Activated naive CD4-positive, alpha-beta T cell treated with anti-CD3 and anti-CD28 coated beads for 36 hours (primary cell): ENCODE measurements at regions not wholly inside any gene's neighbourhood (a gene's known extent, or its start where the extent isn't known, plus 50 kb on each side); places are given as distances from the start of the nearest gene placed in this dataset.

Experiments used
- CTCF ChIA-PET: fragments of 350-600 bp; sonication (Branson Sonifier 250); formaldehyde crosslinking; loops from one replicate; lab custom pipeline; 2021; ENCODE audit warnings: antibody characterized with exemption; lab: Charles Lee
- DNase-seq: peaks from one replicate; pipeline ENCODE4 v3.0.0-alpha.2; 2020
- H3K27ac Mint-ChIP-seq: one replicate; pipeline ENCODE4 v1.8.0; 2021; ENCODE audit warnings: mild to moderate bottlenecking, mixed read lengths
- H3K27me3 Mint-ChIP-seq: one replicate; pipeline ENCODE4 v1.8.0; 2021; ENCODE audit warnings: low read depth, mixed read lengths
- H3K36me3 Mint-ChIP-seq: one replicate; pipeline ENCODE4 v1.8.0; 2021; ENCODE audit warnings: low read depth, mixed read lengths
- H3K4me1 Mint-ChIP-seq: one replicate; pipeline ENCODE4 v1.8.0; 2021; ENCODE audit warnings: low read depth, mixed read lengths
- H3K4me3 Mint-ChIP-seq: one replicate; pipeline ENCODE4 v1.8.0; 2021; ENCODE audit warnings: mild to moderate bottlenecking, moderate library complexity, mixed read lengths
- H3K9me3 Mint-ChIP-seq: one replicate; pipeline ENCODE4 v1.8.0; 2021; ENCODE audit warnings: mixed read lengths
- intact Hi-C: fragments of 100-400 bp; cut with micrococcal nuclease; formaldehyde crosslinking; loops from one replicate; pipeline ENCODE4 v1.15.1; 2023

DNA sequence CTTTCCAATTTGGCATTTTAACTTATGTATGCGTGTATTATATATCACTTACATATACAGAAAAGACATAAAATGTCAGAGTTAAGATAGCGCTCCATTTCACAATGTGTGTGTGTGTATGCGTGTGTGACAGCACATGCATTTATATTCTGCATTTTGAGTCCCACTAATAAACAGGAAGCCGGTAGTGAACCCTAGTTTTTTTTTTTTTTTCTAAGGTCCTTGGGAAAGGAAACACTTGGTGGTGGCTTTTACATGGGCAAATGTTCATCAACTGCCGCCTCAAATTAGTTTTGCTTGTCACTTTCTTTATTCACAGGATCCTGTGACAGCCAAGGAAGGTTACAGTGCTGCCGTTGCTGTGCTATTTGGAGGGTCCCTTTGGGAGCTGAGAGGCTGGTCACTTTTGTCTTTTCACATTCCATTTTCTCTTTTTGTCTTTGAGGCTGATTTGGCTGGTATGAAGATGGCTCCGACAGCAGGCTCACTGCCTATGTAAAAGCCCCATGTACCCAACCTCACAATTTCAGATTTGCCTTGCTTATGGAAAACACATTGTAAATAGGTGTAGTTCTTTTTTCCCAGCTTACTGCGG is 298.9 kb downstream of the CSNK1G3 start:
- Mint-ChIP-seq H3K36me3 (no peaks in the 10 kb centered on the region), H3K27me3 (no peaks in the 10 kb centered on the region), H3K27ac (no peak overlapping the region), H3K9me3 (no peaks in the 10 kb centered on the region), H3K4me3 (no peak overlapping the region), H3K4me1 (no peaks in the 10 kb centered on the region)
- CTCF ChIA-PET: no interaction called here
- intact Hi-C loops: no loop called here
- no peak for DNase-seq

DNA sequence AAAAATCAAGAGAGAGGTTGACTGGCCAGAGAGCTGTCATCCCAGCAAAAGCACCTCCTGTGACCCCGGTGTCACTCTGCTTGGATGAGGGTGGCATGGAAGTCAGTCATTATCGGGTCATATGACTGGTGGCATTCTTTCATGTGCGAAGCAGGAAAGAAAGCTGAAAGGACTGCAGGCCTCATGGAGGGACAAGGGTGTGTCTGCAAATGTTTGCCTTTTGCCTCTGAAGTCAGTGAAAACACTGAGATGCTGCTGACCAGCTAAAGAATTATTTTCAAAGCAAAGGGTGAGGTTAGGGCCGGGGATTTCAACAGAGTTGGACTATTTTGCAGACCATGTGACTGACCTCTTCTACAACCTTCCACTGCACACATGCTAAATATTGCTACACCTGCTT is 298.3 kb downstream of the CSNK1G3 start:
- H3K27ac Mint-ChIP-seq: no peak overlapping the region
- no peaks in the 10 kb centered on the region for H3K27me3 Mint-ChIP-seq
- no peak overlapping the region for H3K4me3 Mint-ChIP-seq
- no peak for DNase-seq
- no peaks in the 10 kb centered on the region for H3K9me3 Mint-ChIP-seq
- intact Hi-C loops: no loop called here
- H3K4me1 Mint-ChIP-seq: no peaks in the 10 kb centered on the region
- no peaks in the 10 kb centered on the region for H3K36me3 Mint-ChIP-seq
- CTCF ChIA-PET: no interaction called here

DNA sequence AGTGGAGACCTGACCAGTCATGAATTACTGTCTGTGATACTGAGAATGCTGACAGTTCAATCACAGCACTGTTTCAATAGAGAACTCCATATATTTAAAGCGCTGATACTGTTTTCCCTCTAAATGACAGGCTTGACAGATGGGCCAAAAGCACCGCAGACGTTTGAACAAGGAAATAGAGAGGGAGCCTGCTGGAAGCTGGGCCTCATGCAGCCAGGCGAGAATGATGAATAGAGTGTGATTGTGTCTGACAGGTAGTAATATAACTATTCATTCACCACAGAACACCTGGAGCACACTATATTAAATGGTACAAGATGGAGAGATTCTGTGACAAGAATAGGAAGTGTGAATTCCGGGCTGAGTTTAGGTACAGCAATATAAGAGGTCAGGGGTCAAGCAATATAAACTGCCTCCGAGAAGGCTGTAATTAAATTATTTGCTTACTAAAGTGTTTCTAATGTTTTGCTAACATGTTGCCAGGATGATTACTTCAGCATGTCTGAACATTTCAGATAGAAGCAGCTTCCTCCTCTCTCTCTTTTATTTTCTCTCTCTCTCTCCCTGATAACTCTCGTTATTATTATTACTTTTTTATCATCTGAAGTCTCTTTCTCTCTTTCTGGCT is 297.7 kb downstream of the CSNK1G3 start:
- no peaks in the 10 kb centered on the region for H3K9me3 Mint-ChIP-seq

DNA sequence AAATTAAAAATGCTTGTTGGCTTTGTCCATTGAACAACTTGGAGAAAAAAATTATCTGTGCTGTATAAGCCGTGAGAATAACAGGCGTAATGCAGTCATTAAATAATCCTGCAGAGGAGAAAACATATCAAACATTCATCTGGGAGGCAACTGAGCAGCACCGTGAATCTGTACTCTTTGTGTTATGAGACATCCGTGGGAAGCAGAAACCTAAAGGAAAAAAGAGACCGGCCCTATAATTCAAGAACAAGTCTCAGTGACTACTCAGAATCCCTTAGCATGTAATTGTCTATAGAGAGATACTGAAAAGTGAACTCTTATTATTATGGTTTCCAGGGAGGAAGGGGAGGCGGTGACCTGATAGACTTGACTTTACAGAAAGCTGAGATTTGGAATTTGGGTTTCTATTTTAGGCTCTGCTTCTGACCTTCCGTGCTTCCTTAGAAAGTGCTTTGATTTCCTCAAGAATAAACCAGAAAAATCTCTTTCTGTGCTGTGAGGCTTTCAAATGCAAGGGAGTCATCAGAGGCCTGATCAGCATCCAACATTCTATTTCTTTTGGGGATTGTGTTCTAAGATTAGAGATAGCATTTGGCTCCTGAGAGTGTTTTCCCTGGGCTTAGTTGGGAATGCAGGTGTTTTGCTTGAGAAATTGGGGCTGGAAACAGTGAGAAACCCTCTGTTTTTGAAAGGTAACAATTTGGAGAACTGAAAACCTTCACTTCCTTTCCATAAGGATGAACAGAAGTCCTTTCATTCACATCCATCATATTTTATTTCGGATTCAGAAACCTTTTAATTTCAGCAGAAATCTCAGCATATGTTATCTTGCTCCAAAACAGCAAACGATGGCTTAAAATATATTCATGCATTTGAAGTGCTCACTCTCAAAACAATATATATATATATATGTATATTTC is 296.7 kb downstream of the CSNK1G3 start:
- intact Hi-C loops: no loop called here
- CTCF ChIA-PET: no interaction called here
- Mint-ChIP-seq H3K36me3 (no peaks in the 10 kb centered on the region), H3K4me3 (no peak overlapping the region), H3K9me3 (no peaks in the 10 kb centered on the region), H3K4me1 (no peaks in the 10 kb centered on the region), H3K27ac (no peak overlapping the region), H3K27me3 (no peaks in the 10 kb centered on the region)
- DNase-seq: no peak

More for the DNA sequence above, 297.7 kb downstream of the CSNK1G3 start:
- CTCF ChIA-PET: no interaction called here
- no peak for DNase-seq
- H3K27ac Mint-ChIP-seq: no peak overlapping the region
- H3K27me3 Mint-ChIP-seq: no peaks in the 10 kb centered on the region
- no peaks in the 10 kb centered on the region for H3K36me3 Mint-ChIP-seq
- H3K4me1 Mint-ChIP-seq: no peaks in the 10 kb centered on the region
- intact Hi-C loops: no loop called here
- H3K4me3 Mint-ChIP-seq: no peak overlapping the region

DNA sequence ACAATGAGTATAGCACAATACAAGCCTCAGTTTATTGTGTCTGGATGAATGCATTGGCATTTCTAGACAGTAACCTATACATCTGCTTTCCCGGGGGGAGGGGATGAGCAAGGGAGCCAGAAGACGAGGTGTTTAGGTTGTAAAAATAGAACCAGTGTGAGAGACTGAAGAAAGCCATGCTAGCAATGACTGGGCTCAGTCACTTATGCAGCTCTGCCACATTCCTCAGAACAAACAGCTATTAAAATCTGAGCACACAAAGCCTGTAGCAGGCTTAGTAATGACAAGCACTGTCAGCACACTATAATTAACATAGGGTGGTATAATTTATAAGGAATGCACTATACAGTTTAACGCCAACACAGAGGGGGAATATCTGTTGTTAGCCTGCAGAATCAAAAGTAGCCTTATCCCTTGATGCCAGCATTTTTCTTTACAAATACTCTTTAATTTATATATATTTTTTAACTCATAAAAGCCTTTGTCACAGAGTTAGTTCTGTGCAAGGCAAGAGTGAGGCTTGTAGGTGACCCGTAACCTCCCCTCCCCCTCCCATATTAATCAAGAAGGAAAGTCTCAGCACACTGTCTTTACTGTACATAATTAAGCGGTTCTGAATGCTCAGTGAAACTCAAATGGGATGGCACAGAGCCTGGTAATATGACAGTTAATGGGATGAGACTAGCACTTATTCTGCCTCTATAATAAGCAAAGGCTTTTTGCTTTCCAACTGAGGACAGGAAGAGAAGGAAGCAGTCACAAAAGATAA is 295.4 kb downstream of the CSNK1G3 start:
- intact Hi-C loops: no loop called here
- no peak overlapping the region for H3K27ac Mint-ChIP-seq
- no peaks in the 10 kb centered on the region for H3K9me3 Mint-ChIP-seq
- no peaks in the 10 kb centered on the region for H3K27me3 Mint-ChIP-seq
- H3K4me1 Mint-ChIP-seq: no peaks in the 10 kb centered on the region
- no peaks in the 10 kb centered on the region for H3K36me3 Mint-ChIP-seq
- DNase-seq: no peak
- CTCF ChIA-PET: no interaction called here
- no peak overlapping the region for H3K4me3 Mint-ChIP-seq

DNA sequence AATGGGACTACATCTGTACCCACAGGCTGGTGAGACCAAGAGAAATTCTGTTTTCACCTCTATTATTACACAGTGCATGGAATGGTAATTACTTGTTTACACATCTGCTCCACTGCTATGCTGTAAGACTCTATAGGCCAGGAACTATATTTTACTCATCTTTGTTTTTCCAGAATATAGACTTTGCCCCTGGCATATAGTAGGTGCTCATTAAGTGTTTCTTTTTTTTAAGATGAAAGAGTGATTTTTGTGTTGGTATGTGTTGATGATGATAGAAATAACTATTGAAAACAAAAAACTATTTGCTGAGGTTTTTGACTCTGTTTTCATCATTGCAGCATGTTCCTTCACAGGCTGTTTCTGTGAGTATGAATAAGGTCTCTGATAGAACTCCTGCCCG is 294.7 kb downstream of the CSNK1G3 start:
- Mint-ChIP-seq H3K9me3 (no peaks in the 10 kb centered on the region), H3K27me3 (no peaks in the 10 kb centered on the region), H3K36me3 (no peaks in the 10 kb centered on the region), H3K4me1 (no peaks in the 10 kb centered on the region), H3K27ac (no peak overlapping the region), H3K4me3 (no peak overlapping the region)
- CTCF ChIA-PET: no interaction called here
- intact Hi-C loops: no loop called here
- DNase-seq: no peak

DNA sequence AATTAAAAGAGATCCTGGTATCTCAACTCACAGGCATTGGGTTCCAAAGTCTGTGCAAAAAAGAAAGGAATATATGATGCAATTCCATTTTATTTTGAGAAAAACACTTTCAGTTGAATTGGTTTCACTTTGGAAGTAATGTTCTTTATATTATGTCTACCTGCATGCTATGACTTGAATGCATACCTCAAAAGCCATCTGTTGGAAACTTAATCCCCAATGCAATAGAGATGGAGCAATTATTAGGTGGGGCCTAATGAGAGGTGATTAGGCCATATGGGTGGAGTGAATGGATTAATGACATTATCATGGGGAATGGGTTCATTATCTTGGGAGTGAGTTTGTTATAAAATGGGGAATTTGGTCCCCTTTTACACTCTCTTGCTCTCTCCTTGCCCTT is 293.3 kb downstream of the CSNK1G3 start:
- CTCF ChIA-PET: no interaction called here
- DNase-seq: no peak
- H3K36me3 Mint-ChIP-seq: no peaks in the 10 kb centered on the region
- H3K9me3 Mint-ChIP-seq: no peaks in the 10 kb centered on the region
- no peaks in the 10 kb centered on the region for H3K27me3 Mint-ChIP-seq
- H3K4me3 Mint-ChIP-seq: no peak overlapping the region
- H3K27ac Mint-ChIP-seq: no peak overlapping the region
- intact Hi-C loops: no loop called here
- H3K4me1 Mint-ChIP-seq: no peaks in the 10 kb centered on the region

DNA sequence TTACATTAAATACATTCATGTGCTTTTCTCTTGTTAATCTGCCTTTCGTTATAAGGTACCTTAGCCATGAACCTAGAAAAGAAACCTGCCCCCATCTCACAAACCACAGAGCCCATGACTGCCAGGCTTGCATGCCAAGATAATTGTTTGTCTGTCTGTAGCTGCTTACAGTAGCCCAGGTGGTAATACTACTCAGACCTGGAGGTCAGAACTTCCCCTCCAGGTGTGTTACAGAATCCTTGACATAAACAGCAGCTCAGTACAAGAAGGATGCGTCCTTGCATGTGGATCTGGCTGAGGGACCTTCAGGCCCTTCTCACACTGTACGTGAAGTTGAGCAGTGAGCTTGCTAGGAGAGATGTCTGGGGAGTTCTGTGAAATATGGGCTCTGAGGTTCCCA is 291.4 kb downstream of the CSNK1G3 start:
- Mint-ChIP-seq H3K27me3 (no peaks in the 10 kb centered on the region), H3K27ac (no peak overlapping the region), H3K36me3 (no peaks in the 10 kb centered on the region), H3K4me3 (no peak overlapping the region), H3K4me1 (no peaks in the 10 kb centered on the region), H3K9me3 (no peaks in the 10 kb centered on the region)
- no peak for DNase-seq
- intact Hi-C loops: no loop called here
- CTCF ChIA-PET: no interaction called here

DNA sequence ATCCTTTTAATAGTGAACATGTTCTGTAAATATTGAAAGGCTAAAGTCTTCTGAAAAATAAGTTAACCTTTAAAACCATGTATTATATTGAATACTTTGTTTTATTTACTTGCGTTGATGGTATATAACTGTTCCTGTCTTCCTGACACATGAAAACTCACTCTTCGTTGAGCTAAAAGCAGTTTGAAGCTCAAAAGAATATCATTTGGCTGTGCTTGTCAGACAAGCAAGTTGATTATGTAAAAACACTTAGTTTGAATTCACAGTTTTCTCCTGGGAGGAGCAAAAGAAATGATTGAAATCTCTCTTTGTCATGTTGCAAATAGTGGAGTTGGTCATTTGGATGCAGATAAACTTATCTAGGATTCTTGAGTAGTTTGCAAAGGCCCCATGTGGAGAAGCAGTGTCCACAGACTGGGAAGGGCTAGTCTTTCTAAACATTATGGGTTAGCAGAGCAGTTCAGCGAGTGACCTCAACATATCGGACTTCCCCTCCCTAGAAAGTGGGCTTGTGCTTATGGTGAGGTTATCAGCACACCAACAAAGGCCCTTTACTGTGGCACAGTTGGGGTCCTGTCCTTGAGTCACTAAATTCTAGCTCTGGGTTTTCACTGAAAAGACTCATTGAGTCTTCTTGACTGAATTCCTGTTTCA is 290.4 kb downstream of the CSNK1G3 start:
- Mint-ChIP-seq H3K9me3 (no peaks in the 10 kb centered on the region), H3K4me1 (no peaks in the 10 kb centered on the region), H3K36me3 (no peaks in the 10 kb centered on the region), H3K27me3 (no peaks in the 10 kb centered on the region), H3K27ac (no peak overlapping the region), H3K4me3 (no peak overlapping the region)
- CTCF ChIA-PET: no interaction called here
- no peak for DNase-seq
- intact Hi-C loops: no loop called here

DNA sequence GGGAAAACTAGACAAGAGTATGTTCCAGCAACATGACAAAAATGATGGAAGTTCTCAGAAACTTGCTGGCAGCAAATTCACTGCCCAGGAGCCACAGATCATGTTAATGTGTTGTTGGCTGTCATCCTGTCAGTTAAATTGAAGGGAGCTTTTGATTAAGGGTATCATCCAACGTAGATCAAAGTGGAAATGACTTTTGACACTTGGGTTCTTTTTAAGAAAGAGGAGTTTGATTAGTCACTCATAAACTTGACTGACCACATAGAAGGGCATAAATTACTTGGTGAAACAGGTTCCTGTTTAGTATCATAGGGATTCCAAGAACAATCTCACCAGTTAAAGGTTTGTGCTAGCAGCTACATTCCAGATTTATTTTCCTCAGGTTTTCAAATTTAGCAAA is 288.7 kb downstream of the CSNK1G3 start:
- Mint-ChIP-seq H3K9me3 (no peaks in the 10 kb centered on the region), H3K27me3 (no peaks in the 10 kb centered on the region), H3K4me1 (no peaks in the 10 kb centered on the region), H3K36me3 (no peaks in the 10 kb centered on the region), H3K4me3 (no peak overlapping the region), H3K27ac (no peak overlapping the region)
- intact Hi-C loops: no loop called here
- CTCF ChIA-PET: no interaction called here
- no peak for DNase-seq

DNA sequence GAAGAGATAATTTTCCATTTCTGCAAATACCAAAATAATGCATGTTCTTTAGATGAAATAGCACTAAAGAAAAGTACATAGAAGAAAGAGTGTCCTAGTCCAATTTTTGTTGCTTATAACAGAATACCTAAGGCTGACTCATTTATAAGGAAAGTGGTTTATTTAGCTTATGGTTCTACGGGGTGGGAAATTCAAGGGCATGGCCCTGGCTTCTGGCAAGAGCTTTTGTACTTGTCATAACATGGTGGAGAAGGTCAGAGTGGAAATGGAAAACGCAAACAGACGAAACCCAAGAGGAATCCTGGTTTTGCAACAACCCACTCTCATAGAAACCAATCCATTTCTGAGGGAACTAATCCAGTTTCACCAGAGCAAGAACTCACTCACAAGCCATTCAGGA is 283.7 kb downstream of the CSNK1G3 start:
- Mint-ChIP-seq H3K9me3 (no peaks in the 10 kb centered on the region), H3K36me3 (no peaks in the 10 kb centered on the region), H3K4me1 (no peaks in the 10 kb centered on the region), H3K27me3 (no peaks in the 10 kb centered on the region), H3K4me3 (no peak overlapping the region), H3K27ac (no peak overlapping the region)
- no peak for DNase-seq
- CTCF ChIA-PET: no interaction called here
- intact Hi-C loops: no loop called here

DNA sequence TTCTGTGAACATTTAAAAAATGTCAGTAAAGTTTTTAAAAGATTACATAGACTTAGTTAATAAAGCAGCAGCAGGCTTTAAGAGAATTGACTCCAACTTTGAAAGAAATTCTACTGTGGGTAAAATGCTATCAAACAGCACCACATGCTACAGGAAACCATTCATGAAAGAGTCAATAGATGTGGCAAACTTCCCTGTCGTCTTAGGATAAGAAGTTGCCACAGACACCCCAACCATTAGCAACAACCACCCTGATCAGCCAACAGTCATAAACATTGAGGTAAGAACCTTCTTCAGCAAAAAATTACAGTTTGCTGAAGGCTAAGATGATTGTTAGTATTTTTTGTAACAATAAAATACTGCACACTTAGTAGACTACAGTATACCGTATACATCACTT is 278.2 kb downstream of the CSNK1G3 start:
- H3K9me3 Mint-ChIP-seq: peaks cover 11% of the 10 kb centered on the region

More for the DNA sequence above, 278.2 kb downstream of the CSNK1G3 start:
- no peaks in the 10 kb centered on the region for H3K36me3 Mint-ChIP-seq
- H3K4me3 Mint-ChIP-seq: no peak overlapping the region
- DNase-seq: no peak
- H3K27ac Mint-ChIP-seq: no peak overlapping the region
- no peaks in the 10 kb centered on the region for H3K27me3 Mint-ChIP-seq
- intact Hi-C loops: no loop called here
- CTCF ChIA-PET: no interaction called here
- H3K4me1 Mint-ChIP-seq: no peaks in the 10 kb centered on the region
